GM12878 (cell line): ENCODE measurements at regions not wholly inside any gene's neighbourhood (a gene's known extent, or its start where the extent isn't known, plus 50 kb on each side); places are given as distances from the start of the nearest gene placed in this dataset.

Experiments
- ATAC-seq: fragments of 200-7000 bp; cut with Tn5 transposase; 3 replicates; pipeline ENCODE4 v1.9.1; 2020; ENCODE audit warnings: mild to moderate bottlenecking, moderate library complexity
- BruUV-seq: library from RNA; stranded (reverse); fragments of 400-500 nt; replicated peaks from 2 replicates; lab custom pipeline; 2021; lab: Mats Ljungman, UMichigan
- CTCF ChIA-PET: fragments of 300-600 bp; sonication (Branson Sonifier 250); formaldehyde crosslinking; extraction: SDS; loops from one replicate; lab custom pipeline; 2021; ENCODE audit warnings: inconsistent platforms; lab: Yijun Ruan, JAX
- POLR2A ChIA-PET: fragments of 350-600 bp; formaldehyde crosslinking; extraction: SDS; loops from one replicate; lab custom pipeline; 2021; ENCODE audit warnings: inconsistent platforms; lab: Charles Lee
- RAD21 ChIA-PET: fragments of 300-600 bp; sonication (Branson Sonifier 250); formaldehyde crosslinking; loops from one replicate; lab custom pipeline; 2023; ENCODE audit warnings: antibody characterized with exemption; ENCODE audit not compliant: unreplicated experiment; lab: Charles Lee
- SMC1A ChIA-PET: fragments of 300-600 bp; sonication (Branson Sonifier 250); formaldehyde crosslinking; loops from one replicate; lab custom pipeline; 2023; ENCODE audit not compliant: unreplicated experiment, uncharacterized antibody; lab: Charles Lee
- DNase-seq: peaks from one replicate; pipeline ENCODE4 v3.0.0-alpha.2; 2011; ENCODE audit warnings: low read depth, low spot score
- FAIRE-seq: peaks from 3 replicates; lab custom pipeline; 2011; peaks lifted over from hg19 to GRCh38; lab: Jason Lieb, UNC
- H2AFZ ChIP-seq: 2 replicates; pipeline ENCODE4 v1.6.0; 2011; ENCODE audit warnings: low read depth, low read length, control low read depth; ENCODE audit not compliant: control insufficient read depth
- H3K27ac ChIP-seq: 2 replicates; pipeline ENCODE4 v1.5.1; 2011; ENCODE audit warnings: control low read depth; ENCODE audit not compliant: control insufficient read depth, insufficient read depth
- H3K27me3 ChIP-seq, 2 experiments: replicated peaks in 1 of 2; 2 replicates each; pipeline versions ENCODE4 v1.6.0 to v1.6.1; 2011; ENCODE audit warnings: low read length in 1 of 2; ENCODE audit not compliant: control insufficient read depth in 2 of 2, insufficient read depth in 2 of 2
- H3K36me3 ChIP-seq, 2 experiments: 2 replicates each; pipeline ENCODE4 v1.5.1; 2011; ENCODE audit warnings: low read length in 1 of 2; ENCODE audit not compliant: control insufficient read depth in 2 of 2, insufficient read depth in 2 of 2
- H3K4me1 ChIP-seq: 2 replicates; pipeline ENCODE4 v1.6.1; 2011; ENCODE audit warnings: mild to moderate bottlenecking, low read length, moderate library complexity, mixed read lengths; ENCODE audit not compliant: control insufficient read depth, insufficient read depth
- H3K4me2 ChIP-seq: 2 replicates; pipeline ENCODE4 v1.6.0; 2011; ENCODE audit warnings: control low read depth; ENCODE audit not compliant: control insufficient read depth, insufficient read depth
- H3K4me3 ChIP-seq: fragments of 200-600 bp; sonication (generic); 2 replicates; pipeline ENCODE4 v1.5.1; 2016
- H3K79me2 ChIP-seq: 2 replicates; pipeline ENCODE4 v1.6.0; 2011; ENCODE audit warnings: low read length; ENCODE audit not compliant: control insufficient read depth, insufficient read depth
- H3K9ac ChIP-seq: 2 replicates; pipeline ENCODE4 v1.8.0; 2011; ENCODE audit warnings: low read length, control low read depth, mixed read lengths; ENCODE audit not compliant: control insufficient read depth, insufficient read depth
- H3K9me3 ChIP-seq: replicated peaks from 3 replicates; pipeline ENCODE4 v1.5.1; 2011; ENCODE audit warnings: mild to moderate bottlenecking, low read length; ENCODE audit not compliant: control insufficient read depth, insufficient read depth
- H4K20me1 ChIP-seq: 2 replicates; pipeline ENCODE4 v1.6.0; 2011; ENCODE audit not compliant: control insufficient read depth, insufficient read depth
- BCL3 ChIP-seq: IDR thresholded peaks from 2 replicates; pipeline ENCODE4 v1.6.1; 2011; ENCODE audit warnings: borderline replicate concordance, low read depth, mild to moderate bottlenecking, moderate library complexity, low read length; ENCODE audit not compliant: insufficient read depth, poor library complexity, severe bottlenecking
- CEBPB ChIP-seq, 2 experiments: fragments of 150-350 bp in 1 of 2; IDR thresholded peaks; 2 replicates each; pipeline ENCODE4 v1.6.1; 2012 to 2014; ENCODE audit warnings: low read depth in 2 of 2, low read length in 2 of 2, borderline replicate concordance in 1 of 2, inconsistent platforms in 1 of 2
- ETV6 ChIP-seq, 2 experiments: fragments of 450-650 bp in 1 of 2; IDR thresholded peaks in 1 of 2; conservative IDR thresholded peaks in 1 of 2; 2 replicates each; pipeline ENCODE4 v1.6.1; 2014; ENCODE audit warnings: antibody characterized with exemption in 1 of 2, borderline replicate concordance in 1 of 2, low read depth in 1 of 2, mild to moderate bottlenecking in 1 of 2, moderate library complexity in 1 of 2
- GABPA ChIP-seq: IDR thresholded peaks from 2 replicates; pipeline ENCODE4 v1.6.1; 2014; ENCODE audit warnings: antibody characterized with exemption, low read depth, mild to moderate bottlenecking, inconsistent platforms
- HDGF ChIP-seq: fragments of 450-650 bp; IDR thresholded peaks from 2 replicates; pipeline ENCODE4 v1.6.1; 2016; ENCODE audit warnings: antibody characterized with exemption
- KLF5 ChIP-seq: fragments of 450-650 bp; IDR thresholded peaks from 2 replicates; pipeline ENCODE4 v1.6.1; 2014; ENCODE audit warnings: mild to moderate bottlenecking; ENCODE audit not compliant: partially characterized antibody
- MEF2A ChIP-seq: IDR thresholded peaks from 2 replicates; pipeline ENCODE4 v1.6.1; 2011; ENCODE audit warnings: low read depth, mild to moderate bottlenecking, low read length, moderate library complexity; ENCODE audit not compliant: insufficient read depth
- MLLT1 ChIP-seq: fragments of 450-650 bp; IDR thresholded peaks from 2 replicates; pipeline ENCODE4 v1.6.1; 2016; ENCODE audit warnings: mild to moderate bottlenecking
- PKNOX1 ChIP-seq: fragments of 450-650 bp; IDR thresholded peaks from 2 replicates; pipeline ENCODE4 v1.6.1; 2016; ENCODE audit warnings: mild to moderate bottlenecking
- POLR2AphosphoS2 ChIP-seq: IDR thresholded peaks from 2 replicates; pipeline ENCODE4 v1.6.1; 2011; ENCODE audit warnings: low read depth, mild to moderate bottlenecking, low read length, improper control_type of control experiment, moderate library complexity
- RUNX3 ChIP-seq: IDR thresholded peaks from 2 replicates; pipeline ENCODE4 v1.6.1; 2012; ENCODE audit warnings: low read length, inconsistent platforms
- SMARCA5 ChIP-seq: fragments of 450-650 bp; IDR thresholded peaks from 2 replicates; pipeline ENCODE4 v1.6.1; 2017; ENCODE audit warnings: mild to moderate bottlenecking
- TCF3 ChIP-seq: IDR thresholded peaks from 2 replicates; pipeline ENCODE4 v1.6.1; 2012; ENCODE audit warnings: low read depth, mild to moderate bottlenecking, low read length, borderline replicate concordance; ENCODE audit not compliant: insufficient read depth
- WGBS: methylation state at CpG from one replicate; pipeline ENCODE4 v1.1.6; 2016; ENCODE audit warnings: low lambda C conversion rate; ENCODE audit not compliant: insufficient replicate concordance, insufficient coverage; ENCODE audit errors: missing lambda C conversion rate; 5-methylcytosine and 5-hydroxymethylcytosine counted together
- in situ Hi-C: fragments of 300-500 bp; cut with MboI; formaldehyde crosslinking; loops from 9 replicates; pipeline ENCODE4 v1.14.3; 2018; ENCODE audit warnings: mixed read lengths
- intact Hi-C: fragments of 100-400 bp; cut with micrococcal nuclease; formaldehyde crosslinking; loops from one replicate; pipeline ENCODE4 v1.14.2; 2022; ENCODE audit not compliant: unreplicated experiment

- TF ChIP-seq SMARCA5 (no peak), PKNOX1 (peak; percentile 14; the same call in 1 of the 2 replicates)
- Histone ChIP-seq H3K27me3 (no peaks in the 10 kb centered on the region), H3K4me1 (no peaks in the 10 kb centered on the region), H3K4me3 (no peak overlapping the region), H3K9ac (no peak overlapping the region), H3K79me2 (no peaks in the 10 kb centered on the region), H3K9me3 (no peaks in the 10 kb centered on the region), H3K27ac (no peak overlapping the region), H4K20me1 (no peaks in the 10 kb centered on the region), H3K4me2 (no peak overlapping the region), H3K36me3 (no peaks in the 10 kb centered on the region), H2AFZ (no peak overlapping the region)
- SMC1A ChIA-PET: no interaction called here
- DNase-seq (no peak), ATAC-seq (peak; percentile 50), FAIRE-seq (no peak)
- POLR2A ChIA-PET: interaction anchor here (0.6 kb wide), 1 partner anchor 742 kb away, joined by 3 read pairs; no protein-coding TSS in a partner anchor
- CTCF ChIA-PET: interaction anchor here (0.6 kb wide), 1 partner anchor 1001 kb away, joined by 3 read pairs; no protein-coding TSS in a partner anchor
- WGBS: 62% methylated on average over 5 of the region's 5 CpGs
- intact Hi-C loops (no loop called here), in situ Hi-C loops (no loop called here)
- no TSS peak for BruUV-seq
- RAD21 ChIA-PET: no interaction called here
These were observed 1410.1 kb downstream of the MRPL39 start for GRCh38 chr21:24197132-24197643.

DNA sequence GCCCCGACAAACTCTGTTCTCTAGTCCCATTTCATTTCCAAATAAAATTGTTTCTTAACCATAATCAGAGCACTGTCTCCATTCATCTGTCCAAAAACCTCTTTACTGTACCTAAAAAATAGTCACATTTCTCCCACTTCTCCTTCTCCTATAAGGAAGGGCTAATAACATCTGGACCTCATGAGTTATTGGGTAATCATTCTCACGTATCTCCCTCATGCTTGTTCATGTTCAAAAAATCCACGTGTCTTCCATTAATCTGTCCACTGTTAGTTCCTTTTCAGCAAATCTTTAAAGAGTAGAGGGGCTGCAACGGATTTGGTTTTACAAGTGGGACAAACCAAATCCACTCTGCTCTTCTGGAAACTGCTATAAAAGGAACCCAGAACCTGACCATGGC, 1418.8 kb downstream of the MRPL39 start:
- no peak overlapping the region for H3K4me3 ChIP-seq
- 27% methylated on average over 4 of the region's 4 CpGs for WGBS
- no peaks in the 10 kb centered on the region for H3K9me3 ChIP-seq
- no peaks in the 10 kb centered on the region for H3K36me3 ChIP-seq
- H3K4me2 ChIP-seq: no peak overlapping the region
- FAIRE-seq: no peak
- no peak for DNase-seq
- H3K27ac ChIP-seq: no peak overlapping the region
- ChIA-PET RAD21 (no interaction called here), SMC1A (no interaction called here), POLR2A (no interaction called here), CTCF (no interaction called here)
- no peaks in the 10 kb centered on the region for H3K27me3 ChIP-seq
- no peaks in the 10 kb centered on the region for H3K4me1 ChIP-seq
- in situ Hi-C loops: no loop called here
- H4K20me1 ChIP-seq: no peaks in the 10 kb centered on the region
- no peak overlapping the region for H2AFZ ChIP-seq
- BruUV-seq: no TSS peak
- ATAC-seq: no peak
- H3K79me2 ChIP-seq: no peaks in the 10 kb centered on the region
- intact Hi-C loops: no loop called here
- no peak overlapping the region for H3K9ac ChIP-seq
- TF ChIP-seq POLR2AphosphoS2: no peak
- TF ChIP-seq GABPA: no peak
- no peak for TF ChIP-seq MLLT1
- no peak for TF ChIP-seq BCL3
- no peak for TF ChIP-seq TCF3
- TF ChIP-seq MEF2A: no peak
- TF ChIP-seq CEBPB (IDR thresholded peaks at IDR 0.05; ENCODE audit: borderline replicate concordance in 1 of 2, low read depth in 2 of 2, low read length in 2 of 2): no peak
- TF ChIP-seq ETV6 (conservative IDR thresholded peaks at IDR 0.05 in 1 of 2, IDR thresholded peaks at IDR 0.05 in 1 of 2; ENCODE audit: borderline replicate concordance in 1 of 2, low read depth in 1 of 2): no peak
- no peak for TF ChIP-seq SMARCA5
- TF ChIP-seq KLF5: no peak
- TF ChIP-seq RUNX3: no peak
- TF ChIP-seq HDGF: no peak
